HL-60 (cell line): ENCODE measurements at regions not wholly inside any gene's neighbourhood (a gene's known extent, or its start where the extent isn't known, plus 50 kb on each side); places are given as distances from the start of the nearest gene placed in this dataset.

Experiments used
- GABPA ChIP-seq: IDR thresholded peaks from 2 replicates; pipeline ENCODE4 v1.6.1; 2012; ENCODE audit warnings: low read depth
- POLR2AphosphoS5 ChIP-seq: IDR thresholded peaks from 2 replicates; pipeline ENCODE4 v1.6.1; 2012; ENCODE audit warnings: low read depth
- TF ChIP-seq, protein P1 (sequence below): IDR thresholded peaks from one replicate; pipeline ENCODE4 v1.5.1; 2011; ENCODE audit warnings: low read length, control low read depth, inconsistent platforms; ENCODE audit not compliant: insufficient read depth
- TF ChIP-seq, protein P2 (sequence below): IDR thresholded peaks from 2 replicates; pipeline ENCODE4 v1.6.1; 2012; ENCODE audit warnings: low read depth; ENCODE audit not compliant: insufficient replicate concordance

DNA sequence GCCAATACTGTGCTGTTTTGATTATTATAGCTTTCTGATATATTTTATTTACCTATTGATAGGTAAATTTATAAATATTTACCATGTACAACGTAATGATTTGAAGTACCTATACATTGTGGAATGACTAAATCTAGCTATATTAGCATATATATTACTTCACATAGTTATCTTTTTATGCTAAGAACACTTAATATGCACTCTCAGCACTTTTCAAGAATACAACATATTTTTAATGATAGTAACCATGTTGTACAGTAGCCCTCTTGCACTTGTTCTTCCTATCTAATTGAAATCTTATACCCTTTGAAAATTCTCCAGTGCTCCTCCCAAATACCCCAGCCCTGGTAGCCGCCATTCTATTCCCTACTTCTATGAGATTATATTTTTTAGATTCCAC, 604.0 kb upstream of the KIF2B start:
- TF ChIP-seq POLR2AphosphoS5 (no peak), GABPA (no peak)
- TF ChIP-seq, protein P1, sequence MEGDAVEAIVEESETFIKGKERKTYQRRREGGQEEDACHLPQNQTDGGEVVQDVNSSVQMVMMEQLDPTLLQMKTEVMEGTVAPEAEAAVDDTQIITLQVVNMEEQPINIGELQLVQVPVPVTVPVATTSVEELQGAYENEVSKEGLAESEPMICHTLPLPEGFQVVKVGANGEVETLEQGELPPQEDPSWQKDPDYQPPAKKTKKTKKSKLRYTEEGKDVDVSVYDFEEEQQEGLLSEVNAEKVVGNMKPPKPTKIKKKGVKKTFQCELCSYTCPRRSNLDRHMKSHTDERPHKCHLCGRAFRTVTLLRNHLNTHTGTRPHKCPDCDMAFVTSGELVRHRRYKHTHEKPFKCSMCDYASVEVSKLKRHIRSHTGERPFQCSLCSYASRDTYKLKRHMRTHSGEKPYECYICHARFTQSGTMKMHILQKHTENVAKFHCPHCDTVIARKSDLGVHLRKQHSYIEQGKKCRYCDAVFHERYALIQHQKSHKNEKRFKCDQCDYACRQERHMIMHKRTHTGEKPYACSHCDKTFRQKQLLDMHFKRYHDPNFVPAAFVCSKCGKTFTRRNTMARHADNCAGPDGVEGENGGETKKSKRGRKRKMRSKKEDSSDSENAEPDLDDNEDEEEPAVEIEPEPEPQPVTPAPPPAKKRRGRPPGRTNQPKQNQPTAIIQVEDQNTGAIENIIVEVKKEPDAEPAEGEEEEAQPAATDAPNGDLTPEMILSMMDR: no peak
- TF ChIP-seq, protein P2, sequence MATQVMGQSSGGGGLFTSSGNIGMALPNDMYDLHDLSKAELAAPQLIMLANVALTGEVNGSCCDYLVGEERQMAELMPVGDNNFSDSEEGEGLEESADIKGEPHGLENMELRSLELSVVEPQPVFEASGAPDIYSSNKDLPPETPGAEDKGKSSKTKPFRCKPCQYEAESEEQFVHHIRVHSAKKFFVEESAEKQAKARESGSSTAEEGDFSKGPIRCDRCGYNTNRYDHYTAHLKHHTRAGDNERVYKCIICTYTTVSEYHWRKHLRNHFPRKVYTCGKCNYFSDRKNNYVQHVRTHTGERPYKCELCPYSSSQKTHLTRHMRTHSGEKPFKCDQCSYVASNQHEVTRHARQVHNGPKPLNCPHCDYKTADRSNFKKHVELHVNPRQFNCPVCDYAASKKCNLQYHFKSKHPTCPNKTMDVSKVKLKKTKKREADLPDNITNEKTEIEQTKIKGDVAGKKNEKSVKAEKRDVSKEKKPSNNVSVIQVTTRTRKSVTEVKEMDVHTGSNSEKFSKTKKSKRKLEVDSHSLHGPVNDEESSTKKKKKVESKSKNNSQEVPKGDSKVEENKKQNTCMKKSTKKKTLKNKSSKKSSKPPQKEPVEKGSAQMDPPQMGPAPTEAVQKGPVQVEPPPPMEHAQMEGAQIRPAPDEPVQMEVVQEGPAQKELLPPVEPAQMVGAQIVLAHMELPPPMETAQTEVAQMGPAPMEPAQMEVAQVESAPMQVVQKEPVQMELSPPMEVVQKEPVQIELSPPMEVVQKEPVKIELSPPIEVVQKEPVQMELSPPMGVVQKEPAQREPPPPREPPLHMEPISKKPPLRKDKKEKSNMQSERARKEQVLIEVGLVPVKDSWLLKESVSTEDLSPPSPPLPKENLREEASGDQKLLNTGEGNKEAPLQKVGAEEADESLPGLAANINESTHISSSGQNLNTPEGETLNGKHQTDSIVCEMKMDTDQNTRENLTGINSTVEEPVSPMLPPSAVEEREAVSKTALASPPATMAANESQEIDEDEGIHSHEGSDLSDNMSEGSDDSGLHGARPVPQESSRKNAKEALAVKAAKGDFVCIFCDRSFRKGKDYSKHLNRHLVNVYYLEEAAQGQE: no peak
